GM23338 (cell line): ENCODE measurements at regions not wholly inside any gene's neighbourhood (a gene's known extent, or its start where the extent isn't known, plus 50 kb on each side); places are given as distances from the start of the nearest gene placed in this dataset.

Source experiments
- CREB1 ChIP-seq: fragments of 250-450 bp; sonication (Bioruptor Pico); IDR thresholded peaks from 2 replicates; pipeline ENCODE4 v1.5.0; 2020; ENCODE audit warnings: low read depth, mild to moderate bottlenecking, moderate library complexity
- EZH2 ChIP-seq: fragments of 200-600 bp; sonication (generic); IDR thresholded peaks from one replicate; pipeline ENCODE4 v1.8.0; 2017; ENCODE audit warnings: antibody characterized with exemption, mild to moderate bottlenecking, low read depth; ENCODE audit not compliant: unreplicated experiment
- EZH2phosphoT487 ChIP-seq: fragments of 200-600 bp; sonication (generic); IDR thresholded peaks from one replicate; pipeline ENCODE4 v1.8.1; 2018; ENCODE audit warnings: antibody characterized with exemption; ENCODE audit not compliant: unreplicated experiment
- JUNB ChIP-seq: IDR thresholded peaks from one replicate; pipeline ENCODE4 v1.6.1; 2016; ENCODE audit warnings: antibody characterized with exemption; ENCODE audit not compliant: unreplicated experiment
- NANOG ChIP-seq: IDR thresholded peaks from 2 replicates; pipeline ENCODE4 v1.6.1; 2016; ENCODE audit warnings: antibody characterized with exemption, borderline replicate concordance
- STAT1 ChIP-seq: IDR thresholded peaks from one replicate; pipeline ENCODE4 v1.6.1; 2016; ENCODE audit warnings: antibody characterized with exemption; ENCODE audit not compliant: unreplicated experiment
- ZNF114 ChIP-seq: fragments of 250-450 bp; sonication (Bioruptor Pico); IDR thresholded peaks from 2 replicates; pipeline ENCODE4 v1.5.0; 2020; ENCODE audit warnings: mild to moderate bottlenecking, moderate library complexity
- ZNF331 ChIP-seq: fragments of 250-450 bp; sonication (Bioruptor Pico); IDR thresholded peaks from 2 replicates; pipeline ENCODE4 v1.5.0; 2020; ENCODE audit warnings: low read depth, mild to moderate bottlenecking, moderate library complexity
- TF ChIP-seq, protein P1 (sequence below): fragments of 250-450 bp; sonication (Bioruptor Pico); IDR thresholded peaks from 2 replicates; pipeline ENCODE4 v1.5.0; 2020; ENCODE audit warnings: mild to moderate bottlenecking, moderate library complexity
- TF ChIP-seq, protein P2 (sequence below): IDR thresholded peaks from one replicate; pipeline ENCODE4 v1.6.1; 2018; ENCODE audit warnings: antibody characterized with exemption; ENCODE audit not compliant: unreplicated experiment
- TF ChIP-seq, protein P3 (sequence below): IDR thresholded peaks from 2 replicates; pipeline ENCODE4 v1.6.1; 2016; ENCODE audit warnings: antibody characterized with exemption

DNA sequence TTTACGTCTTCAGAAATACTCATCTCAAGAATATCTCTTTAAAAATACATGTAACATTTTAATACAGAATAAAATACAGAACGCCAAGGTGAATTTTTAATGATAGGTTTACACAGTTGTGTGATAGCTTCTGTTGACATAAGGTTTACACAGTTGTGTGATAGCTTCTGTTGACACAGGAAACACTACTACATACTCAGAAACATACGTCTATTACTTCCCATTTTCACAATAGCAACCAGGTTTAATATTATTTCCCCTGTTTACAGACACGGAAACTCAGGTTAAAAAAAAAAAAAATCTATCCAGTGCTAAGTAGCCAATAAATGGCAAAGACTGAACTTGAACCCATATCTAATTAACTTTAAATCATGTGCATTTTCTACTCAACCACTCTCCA, 571.2 kb downstream of the LIG4 start (continued):
- TF ChIP-seq, protein P1, sequence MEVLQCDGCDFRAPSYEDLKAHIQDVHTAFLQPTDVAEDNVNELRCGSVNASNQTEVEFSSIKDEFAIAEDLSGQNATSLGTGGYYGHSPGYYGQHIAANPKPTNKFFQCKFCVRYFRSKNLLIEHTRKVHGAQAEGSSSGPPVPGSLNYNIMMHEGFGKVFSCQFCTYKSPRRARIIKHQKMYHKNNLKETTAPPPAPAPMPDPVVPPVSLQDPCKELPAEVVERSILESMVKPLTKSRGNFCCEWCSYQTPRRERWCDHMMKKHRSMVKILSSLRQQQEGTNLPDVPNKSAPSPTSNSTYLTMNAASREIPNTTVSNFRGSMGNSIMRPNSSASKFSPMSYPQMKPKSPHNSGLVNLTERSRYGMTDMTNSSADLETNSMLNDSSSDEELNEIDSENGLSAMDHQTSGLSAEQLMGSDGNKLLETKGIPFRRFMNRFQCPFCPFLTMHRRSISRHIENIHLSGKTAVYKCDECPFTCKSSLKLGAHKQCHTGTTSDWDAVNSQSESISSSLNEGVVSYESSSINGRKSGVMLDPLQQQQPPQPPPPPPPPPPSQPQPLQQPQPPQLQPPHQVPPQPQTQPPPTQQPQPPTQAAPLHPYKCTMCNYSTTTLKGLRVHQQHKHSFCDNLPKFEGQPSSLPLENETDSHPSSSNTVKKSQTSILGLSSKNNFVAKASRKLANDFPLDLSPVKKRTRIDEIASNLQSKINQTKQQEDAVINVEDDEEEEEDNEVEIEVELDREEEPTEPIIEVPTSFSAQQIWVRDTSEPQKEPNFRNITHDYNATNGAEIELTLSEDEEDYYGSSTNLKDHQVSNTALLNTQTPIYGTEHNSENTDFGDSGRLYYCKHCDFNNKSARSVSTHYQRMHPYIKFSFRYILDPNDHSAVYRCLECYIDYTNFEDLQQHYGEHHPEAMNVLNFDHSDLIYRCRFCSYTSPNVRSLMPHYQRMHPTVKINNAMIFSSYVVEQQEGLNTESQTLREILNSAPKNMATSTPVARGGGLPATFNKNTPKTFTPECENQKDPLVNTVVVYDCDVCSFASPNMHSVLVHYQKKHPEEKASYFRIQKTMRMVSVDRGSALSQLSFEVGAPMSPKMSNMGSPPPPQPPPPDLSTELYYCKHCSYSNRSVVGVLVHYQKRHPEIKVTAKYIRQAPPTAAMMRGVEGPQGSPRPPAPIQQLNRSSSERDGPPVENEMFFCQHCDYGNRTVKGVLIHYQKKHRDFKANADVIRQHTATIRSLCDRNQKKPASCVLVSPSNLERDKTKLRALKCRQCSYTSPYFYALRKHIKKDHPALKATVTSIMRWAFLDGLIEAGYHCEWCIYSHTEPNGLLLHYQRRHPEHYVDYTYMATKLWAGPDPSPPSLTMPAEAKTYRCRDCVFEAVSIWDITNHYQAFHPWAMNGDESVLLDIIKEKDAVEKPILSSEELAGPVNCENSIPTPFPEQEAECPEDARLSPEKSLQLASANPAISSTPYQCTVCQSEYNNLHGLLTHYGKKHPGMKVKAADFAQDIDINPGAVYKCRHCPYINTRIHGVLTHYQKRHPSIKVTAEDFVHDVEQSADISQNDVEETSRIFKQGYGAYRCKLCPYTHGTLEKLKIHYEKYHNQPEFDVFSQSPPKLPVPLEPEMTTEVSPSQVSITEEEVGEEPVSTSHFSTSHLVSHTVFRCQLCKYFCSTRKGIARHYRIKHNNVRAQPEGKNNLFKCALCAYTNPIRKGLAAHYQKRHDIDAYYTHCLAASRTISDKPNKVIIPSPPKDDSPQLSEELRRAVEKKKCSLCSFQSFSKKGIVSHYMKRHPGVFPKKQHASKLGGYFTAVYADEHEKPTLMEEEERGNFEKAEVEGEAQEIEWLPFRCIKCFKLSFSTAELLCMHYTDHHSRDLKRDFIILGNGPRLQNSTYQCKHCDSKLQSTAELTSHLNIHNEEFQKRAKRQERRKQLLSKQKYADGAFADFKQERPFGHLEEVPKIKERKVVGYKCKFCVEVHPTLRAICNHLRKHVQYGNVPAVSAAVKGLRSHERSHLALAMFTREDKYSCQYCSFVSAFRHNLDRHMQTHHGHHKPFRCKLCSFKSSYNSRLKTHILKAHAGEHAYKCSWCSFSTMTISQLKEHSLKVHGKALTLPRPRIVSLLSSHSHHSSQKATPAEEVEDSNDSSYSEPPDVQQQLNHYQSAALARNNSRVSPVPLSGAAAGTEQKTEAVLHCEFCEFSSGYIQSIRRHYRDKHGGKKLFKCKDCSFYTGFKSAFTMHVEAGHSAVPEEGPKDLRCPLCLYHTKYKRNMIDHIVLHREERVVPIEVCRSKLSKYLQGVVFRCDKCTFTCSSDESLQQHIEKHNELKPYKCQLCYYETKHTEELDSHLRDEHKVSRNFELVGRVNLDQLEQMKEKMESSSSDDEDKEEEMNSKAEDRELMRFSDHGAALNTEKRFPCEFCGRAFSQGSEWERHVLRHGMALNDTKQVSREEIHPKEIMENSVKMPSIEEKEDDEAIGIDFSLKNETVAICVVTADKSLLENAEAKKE (CRISPR knock-in tag), result no peak
- TF ChIP-seq ZNF114 (CRISPR knock-in tag), result no peak
- no peak for TF ChIP-seq EZH2phosphoT487
- TF ChIP-seq CREB1 (CRISPR knock-in tag), result no peak
- no peak for TF ChIP-seq JUNB
- TF ChIP-seq EZH2, result no peak
- no peak for TF ChIP-seq ZNF331 (CRISPR knock-in tag)
- TF ChIP-seq, protein P2, sequence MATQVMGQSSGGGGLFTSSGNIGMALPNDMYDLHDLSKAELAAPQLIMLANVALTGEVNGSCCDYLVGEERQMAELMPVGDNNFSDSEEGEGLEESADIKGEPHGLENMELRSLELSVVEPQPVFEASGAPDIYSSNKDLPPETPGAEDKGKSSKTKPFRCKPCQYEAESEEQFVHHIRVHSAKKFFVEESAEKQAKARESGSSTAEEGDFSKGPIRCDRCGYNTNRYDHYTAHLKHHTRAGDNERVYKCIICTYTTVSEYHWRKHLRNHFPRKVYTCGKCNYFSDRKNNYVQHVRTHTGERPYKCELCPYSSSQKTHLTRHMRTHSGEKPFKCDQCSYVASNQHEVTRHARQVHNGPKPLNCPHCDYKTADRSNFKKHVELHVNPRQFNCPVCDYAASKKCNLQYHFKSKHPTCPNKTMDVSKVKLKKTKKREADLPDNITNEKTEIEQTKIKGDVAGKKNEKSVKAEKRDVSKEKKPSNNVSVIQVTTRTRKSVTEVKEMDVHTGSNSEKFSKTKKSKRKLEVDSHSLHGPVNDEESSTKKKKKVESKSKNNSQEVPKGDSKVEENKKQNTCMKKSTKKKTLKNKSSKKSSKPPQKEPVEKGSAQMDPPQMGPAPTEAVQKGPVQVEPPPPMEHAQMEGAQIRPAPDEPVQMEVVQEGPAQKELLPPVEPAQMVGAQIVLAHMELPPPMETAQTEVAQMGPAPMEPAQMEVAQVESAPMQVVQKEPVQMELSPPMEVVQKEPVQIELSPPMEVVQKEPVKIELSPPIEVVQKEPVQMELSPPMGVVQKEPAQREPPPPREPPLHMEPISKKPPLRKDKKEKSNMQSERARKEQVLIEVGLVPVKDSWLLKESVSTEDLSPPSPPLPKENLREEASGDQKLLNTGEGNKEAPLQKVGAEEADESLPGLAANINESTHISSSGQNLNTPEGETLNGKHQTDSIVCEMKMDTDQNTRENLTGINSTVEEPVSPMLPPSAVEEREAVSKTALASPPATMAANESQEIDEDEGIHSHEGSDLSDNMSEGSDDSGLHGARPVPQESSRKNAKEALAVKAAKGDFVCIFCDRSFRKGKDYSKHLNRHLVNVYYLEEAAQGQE, result no peak
- TF ChIP-seq STAT1, result no peak
- TF ChIP-seq, protein P3, sequence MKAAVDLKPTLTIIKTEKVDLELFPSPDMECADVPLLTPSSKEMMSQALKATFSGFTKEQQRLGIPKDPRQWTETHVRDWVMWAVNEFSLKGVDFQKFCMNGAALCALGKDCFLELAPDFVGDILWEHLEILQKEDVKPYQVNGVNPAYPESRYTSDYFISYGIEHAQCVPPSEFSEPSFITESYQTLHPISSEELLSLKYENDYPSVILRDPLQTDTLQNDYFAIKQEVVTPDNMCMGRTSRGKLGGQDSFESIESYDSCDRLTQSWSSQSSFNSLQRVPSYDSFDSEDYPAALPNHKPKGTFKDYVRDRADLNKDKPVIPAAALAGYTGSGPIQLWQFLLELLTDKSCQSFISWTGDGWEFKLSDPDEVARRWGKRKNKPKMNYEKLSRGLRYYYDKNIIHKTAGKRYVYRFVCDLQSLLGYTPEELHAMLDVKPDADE, result no peak
- TF ChIP-seq NANOG, result no peak
